KMS-11 (cell line): ENCODE measurements at regions not wholly inside any gene's neighbourhood (a gene's known extent, or its start where the extent isn't known, plus 50 kb on each side); places are given as distances from the start of the nearest gene placed in this dataset.

Experiments
- H2AFZ ChIP-seq: fragments of 200-600 bp; sonication (generic); 2 replicates; pipeline ENCODE4 v1.6.1; 2016; ENCODE audit warnings: antibody characterized with exemption, mixed run types, low read depth
- H3K27ac ChIP-seq: fragments of 200-600 bp; sonication (generic); 2 replicates; pipeline ENCODE4 v1.6.1; 2016; ENCODE audit warnings: mild to moderate bottlenecking, mixed run types
- H3K27me3 ChIP-seq: fragments of 200-600 bp; sonication (generic); 2 replicates; pipeline ENCODE4 v1.6.1; 2017; ENCODE audit warnings: mild to moderate bottlenecking, low read depth, mixed run types, moderate library complexity; ENCODE audit not compliant: insufficient read depth
- H3K36me3 ChIP-seq: fragments of 200-600 bp; sonication (generic); 2 replicates; pipeline ENCODE4 v1.6.1; 2017; ENCODE audit warnings: mild to moderate bottlenecking, mixed run types; ENCODE audit not compliant: insufficient read depth
- H3K4me1 ChIP-seq: fragments of 200-600 bp; sonication (generic); 2 replicates; pipeline ENCODE4 v1.6.1; 2016; ENCODE audit warnings: mild to moderate bottlenecking, low read depth, mixed run types; ENCODE audit not compliant: poor library complexity, severe bottlenecking
- H3K4me2 ChIP-seq: fragments of 200-600 bp; sonication (generic); 2 replicates; pipeline ENCODE4 v1.7.0; 2016; ENCODE audit warnings: mild to moderate bottlenecking, mixed run types
- H3K4me3 ChIP-seq: fragments of 200-600 bp; sonication (generic); IDR thresholded peaks from 2 replicates; pipeline ENCODE4 v1.6.1; 2017; ENCODE audit warnings: low read depth, low read length, mixed read lengths; ENCODE audit not compliant: insufficient read depth
- H3K79me2 ChIP-seq: fragments of 200-600 bp; sonication (generic); 2 replicates; pipeline ENCODE4 v1.6.1; 2016; ENCODE audit warnings: low read depth, mixed run types; ENCODE audit not compliant: insufficient read depth
- H3K9ac ChIP-seq: fragments of 200-600 bp; sonication (generic); 2 replicates; pipeline ENCODE4 v1.6.1; 2016; ENCODE audit warnings: mild to moderate bottlenecking, mixed run types
- H4K20me1 ChIP-seq: fragments of 200-600 bp; sonication (generic); 2 replicates; pipeline ENCODE4 v1.6.1; 2016; ENCODE audit warnings: mild to moderate bottlenecking, mixed run types; ENCODE audit not compliant: insufficient read depth
- CTCF ChIP-seq: fragments of 200-600 bp; sonication (generic); conservative IDR thresholded peaks from 2 replicates; pipeline ENCODE4 v1.6.1; 2017; ENCODE audit warnings: low read depth, mild to moderate bottlenecking, antibody characterized with exemption, low read length, moderate library complexity, mixed read lengths

- Histone ChIP-seq H3K4me3 (no peak overlapping the region), H3K4me2 (no peak overlapping the region), H3K27me3 (no peaks in the 10 kb centered on the region), H3K27ac (no peak overlapping the region), H3K36me3 (no peaks in the 10 kb centered on the region), H3K79me2 (no peaks in the 10 kb centered on the region), H4K20me1 (no peaks in the 10 kb centered on the region), H2AFZ (no peak overlapping the region), H3K4me1 (no peaks in the 10 kb centered on the region), H3K9ac (no peak overlapping the region)
- no peak for TF ChIP-seq CTCF
Measured at GRCh38 chrX:98409867-98410266, 1526.2 kb downstream of the RPA4 start.

- Histone ChIP-seq H2AFZ (no peak overlapping the region), H3K79me2 (no peaks in the 10 kb centered on the region), H3K27ac (no peak overlapping the region), H3K36me3 (no peaks in the 10 kb centered on the region), H3K4me2 (no peak overlapping the region), H3K27me3 (no peaks in the 10 kb centered on the region), H3K4me3 (no peak overlapping the region), H3K9ac (no peak overlapping the region), H3K4me1 (no peaks in the 10 kb centered on the region), H4K20me1 (no peaks in the 10 kb centered on the region)
- no peak for TF ChIP-seq CTCF
Measured at GRCh38 chrX:98412058-98412457, 1528.3 kb downstream of the RPA4 start.

- H3K9ac ChIP-seq = no peak overlapping the region
Measured at GRCh38 chrX:98422536-98422935, 1538.8 kb downstream of the RPA4 start.

GRCh38 chrX:98432413-98432812 is 1548.7 kb downstream of the RPA4 start:
- no peak overlapping the region for H3K27ac ChIP-seq
- no peak for TF ChIP-seq CTCF
- no peaks in the 10 kb centered on the region for H4K20me1 ChIP-seq
- H2AFZ ChIP-seq = no peak overlapping the region
- H3K36me3 ChIP-seq = no peaks in the 10 kb centered on the region
- no peak overlapping the region for H3K9ac ChIP-seq
- no peak overlapping the region for H3K4me2 ChIP-seq
- no peak overlapping the region for H3K4me3 ChIP-seq
- no peaks in the 10 kb centered on the region for H3K79me2 ChIP-seq
- H3K27me3 ChIP-seq = no peaks in the 10 kb centered on the region
- H3K4me1 ChIP-seq = no peaks in the 10 kb centered on the region

More at GRCh38 chrX:98422536-98422935, 1538.8 kb downstream of the RPA4 start:
- Histone ChIP-seq H3K4me2 (no peak overlapping the region), H2AFZ (no peak overlapping the region), H3K4me3 (no peak overlapping the region), H3K27ac (no peak overlapping the region), H3K4me1 (no peaks in the 10 kb centered on the region), H3K27me3 (no peaks in the 10 kb centered on the region), H4K20me1 (no peaks in the 10 kb centered on the region), H3K79me2 (no peaks in the 10 kb centered on the region), H3K36me3 (no peaks in the 10 kb centered on the region)
- no peak for TF ChIP-seq CTCF
